B cell (primary cell): ENCODE measurements at regions not wholly inside any gene's neighbourhood (a gene's known extent, or its start where the extent isn't known, plus 50 kb on each side); places are given as distances from the start of the nearest gene placed in this dataset.

Experiments
- ATAC-seq: fragments of 200-7000 bp; cut with Tn5 transposase; one replicate; pipeline ENCODE4 v1.10.0; 2021; ENCODE audit warnings: low read depth, mild to moderate bottlenecking, moderate number of reproducible peaks, moderate library complexity
- CTCF ChIA-PET: fragments of 350-600 bp; sonication (Branson Sonifier 250); formaldehyde crosslinking; loops from one replicate; lab custom pipeline; 2021; ENCODE audit warnings: antibody characterized with exemption, inconsistent platforms; lab: Charles Lee
- POLR2A ChIA-PET: fragments of 350-600 bp; sonication (Branson Sonifier 250); formaldehyde crosslinking; loops from one replicate; lab custom pipeline; 2021; ENCODE audit warnings: antibody characterized with exemption; lab: Charles Lee
- DNase-seq: peaks from one replicate; pipeline ENCODE4 v3.0.0; 2013
- H2AFZ ChIP-seq: 2 replicates; pipeline ENCODE4 v1.6.1; 2012; ENCODE audit warnings: mild to moderate bottlenecking, low read depth, low read length; ENCODE audit not compliant: insufficient read depth, poor library complexity, severe bottlenecking
- H3K27ac ChIP-seq, 2 donors: 1 replicate in 1 of 2; 2 replicates in 1 of 2; pipeline ENCODE4 v1.5.1; 2012 to 2013; ENCODE audit warnings: low read length in 2 of 2, mild to moderate bottlenecking in 2 of 2, moderate library complexity in 1 of 2
- H3K27me3 ChIP-seq, 4 experiments: fragments of 200-600 bp in 1 of 4; sonication (generic) in 1 of 4; replicated peaks in 1 of 4; 1 replicate in 2 of 4; 2 replicates in 2 of 4; pipeline versions ENCODE4 v1.6.1 to v1.7.0; 2013 to 2016; ENCODE audit warnings: low read length in 3 of 4, mild to moderate bottlenecking in 2 of 4, mixed read lengths in 1 of 4, moderate library complexity in 1 of 4; ENCODE audit not compliant: insufficient read depth in 4 of 4, control insufficient read depth in 3 of 4; ENCODE audit errors: control extremely low read depth in 1 of 4
- H3K36me3 ChIP-seq, 2 experiments: replicated peaks in 1 of 2; 1 replicate in 1 of 2; 2 replicates in 1 of 2; pipeline versions ENCODE4 v1.6.1 to v1.7.1; 2013; ENCODE audit warnings: low read length in 1 of 2; ENCODE audit not compliant: insufficient read depth in 2 of 2, control insufficient read depth in 1 of 2; ENCODE audit errors: control extremely low read depth in 1 of 2, extremely low read depth in 1 of 2
- H3K4me1 ChIP-seq, 2 donors: fragments of 200-600 bp in 1 of 2; sonication (generic) in 1 of 2; 1 replicate in 1 of 2; 2 replicates in 1 of 2; pipeline versions ENCODE4 v1.5.1 to v1.6.1; 2013 to 2017; ENCODE audit warnings: low read length in 2 of 2; ENCODE audit not compliant: control insufficient read depth in 2 of 2, insufficient read depth in 2 of 2
- H3K4me2 ChIP-seq: replicated peaks from 2 replicates; pipeline ENCODE3; 2012; ENCODE audit warnings: mild to moderate bottlenecking, low read depth, low read length; ENCODE audit not compliant: poor library complexity, severe bottlenecking
- H3K4me3 ChIP-seq, 5 experiments: fragments of 200-600 bp in 1 of 5; sonication (generic) in 1 of 5; 1 replicate in 3 of 5; 2 replicates in 2 of 5; pipeline versions ENCODE4 v1.5.1 to v1.7.0; 2011 to 2016; ENCODE audit warnings: low read length in 4 of 5, mild to moderate bottlenecking in 4 of 5, low read depth in 2 of 5, control low read depth in 1 of 5, moderate library complexity in 1 of 5; ENCODE audit not compliant: insufficient read depth in 1 of 5; ENCODE audit errors: control extremely low read depth in 1 of 5, extremely low read depth in 1 of 5
- H3K79me2 ChIP-seq: fragments of 200-600 bp; sonication (generic); one replicate; pipeline ENCODE4 v1.6.0; 2016; ENCODE audit warnings: low read length; ENCODE audit not compliant: control insufficient read depth, insufficient read depth
- H3K9ac ChIP-seq: fragments of 200-600 bp; sonication (generic); 2 replicates; pipeline ENCODE4 v1.6.1; 2017; ENCODE audit warnings: mild to moderate bottlenecking, low read length, moderate library complexity
- H3K9me3 ChIP-seq, 3 donors: one replicate each; pipeline versions ENCODE4 v1.6.1 to v1.7.1; 2013; ENCODE audit warnings: low read length in 2 of 3; ENCODE audit not compliant: control insufficient read depth in 2 of 3, insufficient read depth in 1 of 3; ENCODE audit errors: control extremely low read depth in 1 of 3
- H4K20me1 ChIP-seq: 2 replicates; pipeline ENCODE4 v1.6.0; 2012; ENCODE audit warnings: mild to moderate bottlenecking, low read length; ENCODE audit not compliant: insufficient read depth, control insufficient read depth, poor library complexity, severe bottlenecking
- H3K27ac Mint-ChIP-seq: one replicate; pipeline ENCODE4 v1.8.0; 2021; ENCODE audit warnings: mixed read lengths
- H3K27me3 Mint-ChIP-seq: one replicate; pipeline ENCODE4 v1.8.0; 2021; ENCODE audit warnings: mixed read lengths
- H3K4me1 Mint-ChIP-seq: one replicate; pipeline ENCODE4 v1.8.0; 2021; ENCODE audit warnings: mixed read lengths
- H3K4me3 Mint-ChIP-seq: one replicate; pipeline ENCODE4 v1.8.0; 2021; ENCODE audit warnings: mixed read lengths
- H3K9me3 Mint-ChIP-seq: one replicate; pipeline ENCODE4 v1.8.0; 2022; ENCODE audit warnings: mixed read lengths; ENCODE audit not compliant: insufficient read depth
- EZH2 ChIP-seq: IDR thresholded peaks from 2 replicates; pipeline ENCODE4 v1.6.1; 2012; ENCODE audit warnings: borderline replicate concordance, low read depth, mild to moderate bottlenecking, moderate library complexity, low read length; ENCODE audit not compliant: insufficient read depth, poor library complexity, severe bottlenecking
- WGBS: methylation state at CpG from one replicate; pipeline ENCODE4 v1.1.5; 2013; ENCODE audit warnings: missing lambda C conversion rate; ENCODE audit not compliant: insufficient coverage; 5-methylcytosine and 5-hydroxymethylcytosine counted together
- intact Hi-C: fragments of 100-400 bp; cut with micrococcal nuclease; formaldehyde crosslinking; loops from one replicate; pipeline ENCODE4 v1.10.0; 2022
- TF ChIP-seq, protein P1 (sequence below): fragments of 200-600 bp; IDR thresholded peaks from one replicate; pipeline ENCODE4 v1.8.0; 2022; ENCODE audit warnings: antibody characterized with exemption, mild to moderate bottlenecking

DNA sequence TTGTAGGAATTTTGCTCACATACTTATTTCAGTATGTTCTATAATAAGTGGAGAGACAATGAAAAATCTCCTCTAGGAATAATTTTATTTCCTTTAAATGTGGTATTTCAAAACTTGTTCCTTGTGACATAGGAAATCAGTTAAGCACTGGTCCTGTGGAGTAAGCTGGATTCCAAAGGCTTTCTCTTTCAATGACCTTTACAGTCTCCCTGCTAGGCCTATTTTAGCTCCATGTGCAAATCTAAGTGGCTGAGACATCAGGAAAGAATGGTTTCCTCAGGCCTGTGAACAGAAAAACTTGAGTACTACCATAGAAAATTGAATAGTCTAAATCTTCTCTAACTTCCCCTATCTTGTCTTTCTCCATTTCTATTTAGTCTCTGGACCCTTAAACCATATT is 514.2 kb upstream of the TLE4 start:
- H2AFZ ChIP-seq: no peak overlapping the region

DNA sequence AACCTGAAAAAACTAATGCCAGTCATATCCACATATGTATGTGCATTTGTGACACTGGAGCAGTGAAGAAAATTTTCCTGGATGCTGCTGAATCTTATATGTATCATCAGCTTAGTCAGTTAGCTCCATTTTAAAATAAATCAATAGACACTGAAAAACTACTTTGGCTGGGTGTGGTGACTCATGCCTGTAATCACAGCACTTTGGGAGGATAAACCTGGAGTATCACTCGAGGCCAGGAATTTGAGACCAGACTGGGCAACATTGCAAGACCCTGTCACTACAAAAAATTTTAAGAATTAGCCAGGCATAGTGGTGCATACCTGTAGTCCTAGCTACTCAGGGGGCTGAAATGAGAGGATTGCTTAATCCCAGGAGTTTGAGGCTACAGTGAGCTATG is 511.0 kb upstream of the TLE4 start:
- ChIA-PET POLR2A (no interaction called here), CTCF (no interaction called here)
- intact Hi-C loops: no loop called here

More for the DNA sequence above, 514.2 kb upstream of the TLE4 start:
- no peak for DNase-seq
- no peak overlapping the region for H3K4me3 ChIP-seq
- H3K27ac ChIP-seq: no peak overlapping the region
- CTCF ChIA-PET: no interaction called here
- POLR2A ChIA-PET: no interaction called here
- H3K9me3 ChIP-seq: no peaks in the 10 kb centered on the region
- no peak for ATAC-seq
- no peaks in the 10 kb centered on the region for H3K4me1 ChIP-seq
- H3K4me1 Mint-ChIP-seq: no peaks in the 10 kb centered on the region
- H3K27ac Mint-ChIP-seq: no peak overlapping the region
- H3K4me2 ChIP-seq: no peak overlapping the region
- no peaks in the 10 kb centered on the region for H4K20me1 ChIP-seq
- H3K9me3 Mint-ChIP-seq: no peaks in the 10 kb centered on the region
- H3K79me2 ChIP-seq: no peaks in the 10 kb centered on the region
- no peak overlapping the region for H3K9ac ChIP-seq
- intact Hi-C loops: no loop called here
- no peak for TF ChIP-seq EZH2
- TF ChIP-seq, protein P1, sequence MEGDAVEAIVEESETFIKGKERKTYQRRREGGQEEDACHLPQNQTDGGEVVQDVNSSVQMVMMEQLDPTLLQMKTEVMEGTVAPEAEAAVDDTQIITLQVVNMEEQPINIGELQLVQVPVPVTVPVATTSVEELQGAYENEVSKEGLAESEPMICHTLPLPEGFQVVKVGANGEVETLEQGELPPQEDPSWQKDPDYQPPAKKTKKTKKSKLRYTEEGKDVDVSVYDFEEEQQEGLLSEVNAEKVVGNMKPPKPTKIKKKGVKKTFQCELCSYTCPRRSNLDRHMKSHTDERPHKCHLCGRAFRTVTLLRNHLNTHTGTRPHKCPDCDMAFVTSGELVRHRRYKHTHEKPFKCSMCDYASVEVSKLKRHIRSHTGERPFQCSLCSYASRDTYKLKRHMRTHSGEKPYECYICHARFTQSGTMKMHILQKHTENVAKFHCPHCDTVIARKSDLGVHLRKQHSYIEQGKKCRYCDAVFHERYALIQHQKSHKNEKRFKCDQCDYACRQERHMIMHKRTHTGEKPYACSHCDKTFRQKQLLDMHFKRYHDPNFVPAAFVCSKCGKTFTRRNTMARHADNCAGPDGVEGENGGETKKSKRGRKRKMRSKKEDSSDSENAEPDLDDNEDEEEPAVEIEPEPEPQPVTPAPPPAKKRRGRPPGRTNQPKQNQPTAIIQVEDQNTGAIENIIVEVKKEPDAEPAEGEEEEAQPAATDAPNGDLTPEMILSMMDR: no peak
- no peaks in the 10 kb centered on the region for H3K27me3 Mint-ChIP-seq
- no peaks in the 10 kb centered on the region for H3K36me3 ChIP-seq
- H3K27me3 ChIP-seq: no peaks in the 10 kb centered on the region
- H3K4me3 Mint-ChIP-seq: no peak overlapping the region

More for the DNA sequence above, 511.0 kb upstream of the TLE4 start:
- no peaks in the 10 kb centered on the region for H3K9me3 ChIP-seq
- DNase-seq (no peak), ATAC-seq (no peak)
- no CpG with 5 or more reads among the region's 1 CpG for WGBS
- TF ChIP-seq, protein P1: no peak
- no peak for TF ChIP-seq EZH2
- Mint-ChIP-seq H3K9me3 (no peaks in the 10 kb centered on the region), H3K4me3 (no peak overlapping the region), H3K4me1 (no peaks in the 10 kb centered on the region), H3K27ac (no peak overlapping the region), H3K27me3 (peaks cover 3% of the 10 kb centered on the region)
- H2AFZ ChIP-seq: no peak overlapping the region
- H3K79me2 ChIP-seq: no peaks in the 10 kb centered on the region
- no peak overlapping the region for H3K9ac ChIP-seq
- no peaks in the 10 kb centered on the region for H4K20me1 ChIP-seq
- no peaks in the 10 kb centered on the region for H3K4me1 ChIP-seq
- no peak overlapping the region for H3K27ac ChIP-seq
- H3K4me3 ChIP-seq: no peak overlapping the region
- H3K4me2 ChIP-seq: no peak overlapping the region
- H3K27me3 ChIP-seq: no peaks in the 10 kb centered on the region
- H3K36me3 ChIP-seq: no peaks in the 10 kb centered on the region
